Activated naive CD8-positive, alpha-beta T cell treated with anti-CD3 and anti-CD28 coated beads for 36 hours (primary cell): ENCODE measurements at regions not wholly inside any gene's neighbourhood (a gene's known extent, or its start where the extent isn't known, plus 50 kb on each side); places are given as distances from the start of the nearest gene placed in this dataset.

Experiments
- DNase-seq: peaks from one replicate; pipeline ENCODE4 v3.0.0; 2021
- H3K27ac Mint-ChIP-seq: one replicate; pipeline ENCODE4 v1.8.0; 2022; ENCODE audit warnings: mild to moderate bottlenecking, moderate library complexity, mixed read lengths
- H3K27me3 Mint-ChIP-seq: one replicate; pipeline ENCODE4 v1.8.0; 2022; ENCODE audit warnings: mild to moderate bottlenecking, mixed read lengths
- H3K36me3 Mint-ChIP-seq: one replicate; pipeline ENCODE4 v1.8.0; 2021; ENCODE audit warnings: mild to moderate bottlenecking, mixed read lengths
- H3K4me1 Mint-ChIP-seq: one replicate; pipeline ENCODE4 v1.8.0; 2021; ENCODE audit warnings: mixed read lengths
- H3K4me3 Mint-ChIP-seq: one replicate; pipeline ENCODE4 v1.8.0; 2022; ENCODE audit warnings: mild to moderate bottlenecking, moderate library complexity, mixed read lengths
- H3K9me3 Mint-ChIP-seq: one replicate; pipeline ENCODE4 v1.8.0; 2022; ENCODE audit warnings: mixed read lengths

GRCh38 chr6:43847741-43848630 is 78.0 kb downstream of the VEGFA start:
- H3K9me3 Mint-ChIP-seq = no peaks in the 10 kb centered on the region
- no peaks in the 10 kb centered on the region for H3K36me3 Mint-ChIP-seq
- no peak overlapping the region for H3K27ac Mint-ChIP-seq
- no peaks in the 10 kb centered on the region for H3K4me1 Mint-ChIP-seq
- no peak overlapping the region for H3K4me3 Mint-ChIP-seq
- H3K27me3 Mint-ChIP-seq = no peaks in the 10 kb centered on the region
- no peak for DNase-seq

- no peaks in the 10 kb centered on the region for H3K27me3 Mint-ChIP-seq
- no peak for DNase-seq
- H3K9me3 Mint-ChIP-seq = no peaks in the 10 kb centered on the region
- H3K36me3 Mint-ChIP-seq = no peaks in the 10 kb centered on the region
- no peak overlapping the region for H3K4me3 Mint-ChIP-seq
- H3K4me1 Mint-ChIP-seq = no peaks in the 10 kb centered on the region
- H3K27ac Mint-ChIP-seq = no peak overlapping the region
Observed at GRCh38 chr6:43846556-43846955, 76.5 kb downstream of the VEGFA start.

- H3K36me3 Mint-ChIP-seq = no peaks in the 10 kb centered on the region
- H3K27me3 Mint-ChIP-seq = no peaks in the 10 kb centered on the region
- no peaks in the 10 kb centered on the region for H3K4me1 Mint-ChIP-seq
- H3K27ac Mint-ChIP-seq = no peak overlapping the region
- no peaks in the 10 kb centered on the region for H3K9me3 Mint-ChIP-seq
- no peak for DNase-seq
- no peak overlapping the region for H3K4me3 Mint-ChIP-seq
Observed at GRCh38 chr6:43845646-43846045, 75.6 kb downstream of the VEGFA start.

- Mint-ChIP-seq H3K9me3 (no peaks in the 10 kb centered on the region), H3K27me3 (no peaks in the 10 kb centered on the region), H3K36me3 (no peaks in the 10 kb centered on the region), H3K4me1 (no peaks in the 10 kb centered on the region), H3K27ac (no peak overlapping the region), H3K4me3 (no peak overlapping the region)
- no peak for DNase-seq
Observed at GRCh38 chr6:43843669-43844171, 73.7 kb downstream of the VEGFA start.

GRCh38 chr6:43843097-43843645 is 73.2 kb downstream of the VEGFA start:
- peaks cover under 1% of the 10 kb centered on the region for H3K27me3 Mint-ChIP-seq
- no peaks in the 10 kb centered on the region for H3K4me1 Mint-ChIP-seq
- H3K36me3 Mint-ChIP-seq = no peaks in the 10 kb centered on the region
- no peak overlapping the region for H3K27ac Mint-ChIP-seq
- H3K9me3 Mint-ChIP-seq = no peaks in the 10 kb centered on the region
- H3K4me3 Mint-ChIP-seq = no peak overlapping the region
- DNase-seq = no peak

- no peak for DNase-seq
- H3K4me1 Mint-ChIP-seq = no peaks in the 10 kb centered on the region
- no peaks in the 10 kb centered on the region for H3K9me3 Mint-ChIP-seq
- no peaks in the 10 kb centered on the region for H3K36me3 Mint-ChIP-seq
- peak overlapping the region; percentile 40 for H3K27ac Mint-ChIP-seq
- H3K27me3 Mint-ChIP-seq = peaks cover 4% of the 10 kb centered on the region
- H3K4me3 Mint-ChIP-seq = no peak overlapping the region
Observed at GRCh38 chr6:43842231-43842794, 72.3 kb downstream of the VEGFA start.

- H3K9me3 Mint-ChIP-seq = no peaks in the 10 kb centered on the region
- no peak overlapping the region for H3K4me3 Mint-ChIP-seq
- H3K27ac Mint-ChIP-seq = no peak overlapping the region
- no peaks in the 10 kb centered on the region for H3K4me1 Mint-ChIP-seq
- peaks cover 4% of the 10 kb centered on the region for H3K27me3 Mint-ChIP-seq
- no peak for DNase-seq
- H3K36me3 Mint-ChIP-seq = no peaks in the 10 kb centered on the region
Observed at GRCh38 chr6:43840490-43841218, 70.6 kb downstream of the VEGFA start.

GRCh38 chr6:43838276-43839036 is 68.4 kb downstream of the VEGFA start:
- Mint-ChIP-seq H3K4me1 (no peaks in the 10 kb centered on the region), H3K36me3 (no peaks in the 10 kb centered on the region), H3K27me3 (peaks cover 4% of the 10 kb centered on the region), H3K4me3 (no peak overlapping the region), H3K9me3 (no peaks in the 10 kb centered on the region), H3K27ac (no peak overlapping the region)
- DNase-seq = no peak

GRCh38 chr6:43837507-43837906 is 67.5 kb downstream of the VEGFA start:
- no peaks in the 10 kb centered on the region for H3K36me3 Mint-ChIP-seq
- H3K4me3 Mint-ChIP-seq = no peak overlapping the region

GRCh38 chr6:43836507-43837240 is 66.7 kb downstream of the VEGFA start:
- Mint-ChIP-seq H3K4me3 (no peak overlapping the region), H3K36me3 (no peaks in the 10 kb centered on the region), H3K27ac (no peak overlapping the region), H3K27me3 (peaks cover 4% of the 10 kb centered on the region), H3K9me3 (no peaks in the 10 kb centered on the region), H3K4me1 (no peaks in the 10 kb centered on the region)
- no peak for DNase-seq

More at GRCh38 chr6:43837507-43837906, 67.5 kb downstream of the VEGFA start:
- Mint-ChIP-seq H3K27ac (no peak overlapping the region), H3K4me1 (no peaks in the 10 kb centered on the region), H3K27me3 (peaks cover 4% of the 10 kb centered on the region), H3K9me3 (no peaks in the 10 kb centered on the region)
- no peak for DNase-seq
